ENCODE measurements at regions not wholly inside any gene's neighbourhood (a gene's known extent, or its start where the extent isn't known, plus 50 kb on each side); places are given as distances from the start of the nearest gene placed in this dataset.

GRCh38 chr22:22042599-22043295 lies 60.2 kb upstream of the TOP3B start:
- TF ChIP-seq CTCF (IDR thresholded peaks at IDR 0.05; ENCODE audit: insufficient read depth, low read length, poor library complexity, severe bottlenecking): no peak
- Histone ChIP-seq H3K27me3 (ENCODE audit: control insufficient read depth, insufficient read depth, low read length) (no peaks in the 10 kb centered on the region), H3K36me3 (ENCODE audit: control insufficient read depth, insufficient read depth, low read length) (no peaks in the 10 kb centered on the region), H3K4me3 (ENCODE audit: low read depth, low read length) (no peak overlapping the region)
- no peak for DNase-seq (ENCODE audit: low read depth)

GRCh38 chr22:22042009-22042408 lies 59.4 kb upstream of the TOP3B start:
- no peaks in the 10 kb centered on the region for H3K36me3 ChIP-seq (ENCODE audit: control insufficient read depth, insufficient read depth, low read length)
- no peak overlapping the region for H3K4me3 ChIP-seq (ENCODE audit: low read depth, low read length)
- no peaks in the 10 kb centered on the region for H3K27me3 ChIP-seq (ENCODE audit: control insufficient read depth, insufficient read depth, low read length)
- no peak for TF ChIP-seq CTCF (IDR thresholded peaks at IDR 0.05; ENCODE audit: insufficient read depth, low read length, poor library complexity, severe bottlenecking)
- DNase-seq (ENCODE audit: low read depth): no peak

DNA sequence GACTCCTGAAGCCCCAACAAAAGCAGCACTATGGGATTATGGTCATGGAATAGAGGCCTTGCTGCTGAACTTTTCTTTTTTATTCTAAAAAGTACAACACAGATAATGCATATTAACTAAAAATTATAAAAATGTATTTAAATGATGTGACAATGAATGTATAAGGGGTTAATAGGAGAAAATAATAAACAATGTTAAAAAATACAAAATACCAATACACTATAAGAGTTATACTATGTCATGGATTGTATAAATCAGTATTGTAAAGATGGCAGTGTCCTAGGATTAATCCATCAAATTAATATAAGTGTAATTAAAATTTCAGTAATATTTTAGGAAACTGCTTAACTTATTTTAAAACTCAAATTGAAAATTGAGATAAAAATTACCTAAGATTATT lies 58.3 kb upstream of the TOP3B start:
- no peak for DNase-seq (ENCODE audit: low read depth)
- no peak overlapping the region for H3K4me3 ChIP-seq (ENCODE audit: low read depth, low read length)
- no peak for TF ChIP-seq CTCF (IDR thresholded peaks at IDR 0.05; ENCODE audit: insufficient read depth, low read length, poor library complexity, severe bottlenecking)
- H3K27me3 ChIP-seq (ENCODE audit: control insufficient read depth, insufficient read depth, low read length): peaks cover under 1% of the 10 kb centered on the region
- H3K36me3 ChIP-seq (ENCODE audit: control insufficient read depth, insufficient read depth, low read length): no peaks in the 10 kb centered on the region

GRCh38 chr22:22040472-22040871 lies 57.9 kb upstream of the TOP3B start:
- no peak for TF ChIP-seq CTCF (IDR thresholded peaks at IDR 0.05; ENCODE audit: insufficient read depth, low read length, poor library complexity, severe bottlenecking)
- no peak for DNase-seq (ENCODE audit: low read depth)
- no peak overlapping the region for H3K4me3 ChIP-seq (ENCODE audit: low read depth, low read length)
- H3K27me3 ChIP-seq (ENCODE audit: control insufficient read depth, insufficient read depth, low read length): peaks cover 2% of the 10 kb centered on the region
- H3K36me3 ChIP-seq (ENCODE audit: control insufficient read depth, insufficient read depth, low read length): no peaks in the 10 kb centered on the region

DNA sequence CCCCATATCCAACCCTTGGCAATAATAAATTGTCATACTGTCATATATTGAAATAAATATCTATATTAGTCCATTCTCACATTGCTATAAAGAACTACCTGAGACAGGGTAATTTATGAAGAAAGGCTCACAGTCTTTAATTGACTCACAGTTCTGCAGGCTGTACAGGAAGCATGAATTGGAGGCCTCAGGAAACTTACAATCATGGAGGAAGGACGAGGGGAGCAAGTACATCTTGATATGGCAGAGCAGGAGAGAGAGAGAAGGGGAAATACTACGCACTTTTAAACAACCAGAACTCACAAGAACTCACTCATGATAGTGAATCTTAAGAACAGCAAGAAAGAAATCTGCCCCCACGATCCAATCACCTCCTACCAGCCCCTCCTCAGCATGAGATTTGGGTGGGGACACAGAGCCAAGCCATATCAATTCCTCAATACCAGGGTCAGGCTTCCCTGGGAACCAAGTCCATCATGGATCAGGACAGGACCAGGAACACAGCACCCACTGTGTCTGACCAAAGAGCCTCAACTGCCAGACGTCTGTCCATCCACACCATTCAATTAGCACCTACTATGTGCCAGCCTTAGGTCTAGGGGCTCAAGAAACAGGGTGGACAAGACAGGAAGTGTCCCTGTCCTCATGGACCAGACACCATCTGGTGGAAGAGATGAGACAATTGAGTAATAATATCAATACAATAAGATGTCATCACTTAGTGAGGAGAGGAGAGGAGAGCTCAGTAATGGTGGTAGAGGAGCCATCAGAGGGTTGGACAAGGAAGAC lies 56.9 kb upstream of the TOP3B start:
- Histone ChIP-seq H3K4me3 (ENCODE audit: low read depth, low read length) (no peak overlapping the region), H3K27me3 (ENCODE audit: control insufficient read depth, insufficient read depth, low read length) (peaks cover 2% of the 10 kb centered on the region), H3K36me3 (ENCODE audit: control insufficient read depth, insufficient read depth, low read length) (no peaks in the 10 kb centered on the region)
- no peak for DNase-seq (ENCODE audit: low read depth)
- TF ChIP-seq CTCF (IDR thresholded peaks at IDR 0.05; ENCODE audit: insufficient read depth, low read length, poor library complexity, severe bottlenecking): no peak

Data from kidney epithelial cell (primary cell).